SK-N-SH (cell line): ENCODE measurements at regions not wholly inside any gene's neighbourhood (a gene's known extent, or its start where the extent isn't known, plus 50 kb on each side); places are given as distances from the start of the nearest gene placed in this dataset.

Source experiments
- CTCF ChIA-PET: fragments of 300-600, 350-600 bp; formaldehyde crosslinking; extraction: SDS; loops from one replicate; lab custom pipeline; 2021; lab: Yijun Ruan, JAX
- POLR2A ChIA-PET: fragments of 350-600 bp; sonication (Branson Sonifier 250); formaldehyde crosslinking; extraction: SDS; loops from one replicate; lab custom pipeline; 2020; ENCODE audit warnings: antibody characterized with exemption, inconsistent platforms; lab: Yijun Ruan, JAX
- DNase-seq: peaks from one replicate; pipeline ENCODE4 v3.0.0; 2012
- H2AFZ ChIP-seq: fragments of 200-600 bp; sonication (generic); 2 replicates; pipeline ENCODE4 v1.8.1; 2016; ENCODE audit warnings: antibody characterized with exemption, mild to moderate bottlenecking, low read depth
- H3F3A ChIP-seq: fragments of 200-600 bp; sonication (generic); replicated peaks from 2 replicates; pipeline ENCODE3; 2016; ENCODE audit warnings: antibody characterized with exemption, mild to moderate bottlenecking; ENCODE audit not compliant: insufficient read depth
- H3K27ac ChIP-seq, 2 experiments: fragments of 200-500 bp in 1 of 2; fragments of 200-600 bp in 1 of 2; sonication (Bioruptor generic) in 1 of 2; sonication (generic), shearing (Covaris generic) in 1 of 2; 2 replicates each; pipeline versions ENCODE4 v1.5.1 to v1.6.1; 2014 to 2016; ENCODE audit warnings: low read depth in 2 of 2, inconsistent platforms in 1 of 2, low read length in 1 of 2, mild to moderate bottlenecking in 1 of 2, mixed read lengths in 1 of 2
- H3K27me3 ChIP-seq: fragments of 200-600 bp; sonication (generic), shearing (Covaris generic); 2 replicates; pipeline ENCODE4 v1.6.1; 2016; ENCODE audit warnings: mixed run types; ENCODE audit not compliant: insufficient read depth
- H3K36me3 ChIP-seq, 2 experiments: fragments of 200-500 bp in 1 of 2; fragments of 200-600 bp in 1 of 2; sonication (Bioruptor generic) in 1 of 2; sonication (generic) in 1 of 2; replicated peaks in 1 of 2; 2 replicates each; pipeline versions ENCODE3 to v1.5.1; 2014 to 2016; ENCODE audit warnings: low read length in 1 of 2, mild to moderate bottlenecking in 1 of 2; ENCODE audit not compliant: insufficient read depth in 2 of 2, control insufficient read depth in 1 of 2
- H3K4me1 ChIP-seq, 2 experiments: fragments of 200-500 bp in 1 of 2; fragments of 200-600 bp in 1 of 2; sonication (Bioruptor generic) in 1 of 2; sonication (generic), shearing (Covaris generic) in 1 of 2; 2 replicates each; pipeline versions ENCODE4 v1.5.1 to v1.6.1; 2014 to 2016; ENCODE audit warnings: low read depth in 1 of 2, low read length in 1 of 2, mixed run types in 1 of 2; ENCODE audit not compliant: insufficient read depth in 2 of 2, control insufficient read depth in 1 of 2
- H3K4me2 ChIP-seq: fragments of 200-600 bp; sonication (generic), shearing (Covaris generic); 2 replicates; pipeline ENCODE4 v1.6.1; 2017; ENCODE audit warnings: mixed run types
- H3K4me3 ChIP-seq, 2 experiments: fragments of 200-500 bp in 1 of 2; fragments of 200-600 bp in 1 of 2; sonication (Bioruptor generic) in 1 of 2; sonication (generic), shearing (Covaris generic) in 1 of 2; 2 replicates each; pipeline versions ENCODE4 v1.5.1 to v1.8.1; 2014 to 2016; ENCODE audit warnings: low read depth in 2 of 2, inconsistent platforms in 1 of 2, low read length in 1 of 2, mild to moderate bottlenecking in 1 of 2, mixed read lengths in 1 of 2, moderate library complexity in 1 of 2
- H3K79me2 ChIP-seq: fragments of 200-600 bp; sonication (generic); 2 replicates; pipeline ENCODE4 v1.8.1; 2017; ENCODE audit warnings: mild to moderate bottlenecking; ENCODE audit not compliant: insufficient read depth
- H3K9ac ChIP-seq: fragments of 200-600 bp; sonication (generic); 2 replicates; pipeline ENCODE4 v1.6.1; 2017; ENCODE audit warnings: mixed run types
- H3K9me2 ChIP-seq: fragments of 200-600 bp; sonication (generic); 2 replicates; pipeline ENCODE4 v1.6.1; 2017; ENCODE audit warnings: mixed run types
- H3K9me3 ChIP-seq: fragments of 200-600 bp; sonication (generic); 2 replicates; pipeline ENCODE4 v1.6.1; 2017; ENCODE audit warnings: mixed run types, mild to moderate bottlenecking, moderate library complexity
- H4K20me1 ChIP-seq: fragments of 200-600 bp; sonication (generic); 2 replicates; pipeline ENCODE4 v1.6.1; 2017; ENCODE audit warnings: mild to moderate bottlenecking, mixed run types; ENCODE audit not compliant: insufficient read depth
- ELF1 ChIP-seq: IDR thresholded peaks from 2 replicates; pipeline ENCODE4 v1.4.0; 2012
- EP300 ChIP-seq, 2 experiments: IDR thresholded peaks; 2 replicates each; pipeline versions ENCODE4 v1.4.0 to v1.6.1; 2012; ENCODE audit warnings: borderline replicate concordance in 1 of 2, low read depth in 1 of 2, low read length in 1 of 2
- FOXM1 ChIP-seq: IDR thresholded peaks from 2 replicates; pipeline ENCODE4 v1.4.0; 2012; ENCODE audit warnings: low read depth, mild to moderate bottlenecking
- GABPA ChIP-seq: IDR thresholded peaks from 2 replicates; pipeline ENCODE4 v1.4.0; 2012; ENCODE audit warnings: low read depth, mild to moderate bottlenecking
- NRF1 ChIP-seq: IDR thresholded peaks from 2 replicates; pipeline ENCODE4 v1.6.1; 2012; ENCODE audit warnings: low read depth, mild to moderate bottlenecking, low read length
- PBX3 ChIP-seq: IDR thresholded peaks from 2 replicates; pipeline ENCODE4; 2012
- RCOR1 ChIP-seq: fragments of 150-350 bp; IDR thresholded peaks from 2 replicates; pipeline ENCODE4 v1.6.1; 2017; ENCODE audit warnings: antibody characterized with exemption, low read length
- RFX5 ChIP-seq: IDR thresholded peaks from 2 replicates; pipeline ENCODE4 v1.6.1; 2012; ENCODE audit warnings: mild to moderate bottlenecking, improper control_type of control experiment, low read length
- ZBTB33 ChIP-seq: IDR thresholded peaks from 2 replicates; pipeline ENCODE4 v1.4.0; 2012; ENCODE audit warnings: low read depth, borderline replicate concordance
- WGBS: methylation state at CpG from one replicate; pipeline ENCODE4 v1.1.6; 2017; ENCODE audit warnings: low lambda C conversion rate; 5-methylcytosine and 5-hydroxymethylcytosine counted together

GRCh38 chr9:106596984-106597383 is 266.0 kb upstream of the ZNF462 start:
- H3K9me3 ChIP-seq = no peaks in the 10 kb centered on the region
- H2AFZ ChIP-seq = no peak overlapping the region
- no peaks in the 10 kb centered on the region for H3F3A ChIP-seq
- H3K27ac ChIP-seq = no peak overlapping the region
- no peaks in the 10 kb centered on the region for H3K79me2 ChIP-seq
- no peaks in the 10 kb centered on the region for H3K27me3 ChIP-seq
- no peak overlapping the region for H3K9ac ChIP-seq
- ChIA-PET CTCF (no interaction called here), POLR2A (no interaction called here)
- DNase-seq = no peak
- H4K20me1 ChIP-seq = no peaks in the 10 kb centered on the region
- TF ChIP-seq PBX3 = no peak
- TF ChIP-seq ELF1 = no peak
- no peaks in the 10 kb centered on the region for H3K9me2 ChIP-seq
- H3K4me2 ChIP-seq = no peak overlapping the region
- no peaks in the 10 kb centered on the region; a peak in 1 of 4 replicates for H3K4me1 ChIP-seq
- no peak overlapping the region for H3K4me3 ChIP-seq
- whole genome bisulfite sequencing = 54% methylated on average over 4 of the region's 4 CpGs
- no peaks in the 10 kb centered on the region for H3K36me3 ChIP-seq

GRCh38 chr9:106600955-106601560 is 261.9 kb upstream of the ZNF462 start:
- Histone ChIP-seq H3K9me2 (no peaks in the 10 kb centered on the region), H3K4me1 (no peaks in the 10 kb centered on the region), H3F3A (no peaks in the 10 kb centered on the region), H2AFZ (no peak overlapping the region), H3K4me3 (no peak overlapping the region), H3K27me3 (no peaks in the 10 kb centered on the region), H3K9ac (no peak overlapping the region), H4K20me1 (no peaks in the 10 kb centered on the region), H3K27ac (no peak overlapping the region), H3K79me2 (no peaks in the 10 kb centered on the region), H3K4me2 (no peak overlapping the region), H3K9me3 (no peaks in the 10 kb centered on the region), H3K36me3 (no peaks in the 10 kb centered on the region)
- ChIA-PET CTCF (interaction anchor here (0.9 kb wide), 1 partner anchor 572 kb away, joined by 3 read pairs; no protein-coding TSS in a partner anchor), POLR2A (no interaction called here)
- TF ChIP-seq RFX5 (no peak), EP300 (IDR thresholded peaks at IDR 0.05; ENCODE audit: borderline replicate concordance in 1 of 2, low read depth in 1 of 2, low read length in 1 of 2) (no peak), RCOR1 (no peak)
- no peak for DNase-seq
- WGBS = 38% methylated on average over 4 of the region's 4 CpGs

- ChIA-PET CTCF (no interaction called here), POLR2A (no interaction called here)
- H3K79me2 ChIP-seq = no peaks in the 10 kb centered on the region
- H3K9me3 ChIP-seq = no peaks in the 10 kb centered on the region
- no peak overlapping the region for H2AFZ ChIP-seq
- H3K4me1 ChIP-seq = no peaks in the 10 kb centered on the region
- no peak overlapping the region for H3K9ac ChIP-seq
- no peaks in the 10 kb centered on the region for H3K9me2 ChIP-seq
- no peak overlapping the region for H3K4me2 ChIP-seq
- no peaks in the 10 kb centered on the region for H3K36me3 ChIP-seq
- no peak for DNase-seq
- no peaks in the 10 kb centered on the region for H4K20me1 ChIP-seq
- H3K27me3 ChIP-seq = no peaks in the 10 kb centered on the region
- H3F3A ChIP-seq = no peaks in the 10 kb centered on the region
- 8% methylated on average over 1 of the region's 1 CpG for WGBS
- TF ChIP-seq RFX5 (no peak), ZBTB33 (no peak), FOXM1 (no peak), GABPA (no peak), NRF1 (no peak), PBX3 (no peak)
- no peak overlapping the region for H3K4me3 ChIP-seq
- H3K27ac ChIP-seq = no peak overlapping the region
Observed at GRCh38 chr9:106602344-106602743, 260.6 kb upstream of the ZNF462 start.
